HG03139 (cell line): ENCODE measurements at regions not wholly inside any gene's neighbourhood (a gene's known extent, or its start where the extent isn't known, plus 50 kb on each side); places are given as distances from the start of the nearest gene placed in this dataset.

Experiments used
- ATAC-seq: cut with Tn5 transposase; IDR thresholded peaks from one replicate; pipeline ENCODE4 v1.9.1; 2021; ENCODE audit not compliant: unreplicated experiment

DNA sequence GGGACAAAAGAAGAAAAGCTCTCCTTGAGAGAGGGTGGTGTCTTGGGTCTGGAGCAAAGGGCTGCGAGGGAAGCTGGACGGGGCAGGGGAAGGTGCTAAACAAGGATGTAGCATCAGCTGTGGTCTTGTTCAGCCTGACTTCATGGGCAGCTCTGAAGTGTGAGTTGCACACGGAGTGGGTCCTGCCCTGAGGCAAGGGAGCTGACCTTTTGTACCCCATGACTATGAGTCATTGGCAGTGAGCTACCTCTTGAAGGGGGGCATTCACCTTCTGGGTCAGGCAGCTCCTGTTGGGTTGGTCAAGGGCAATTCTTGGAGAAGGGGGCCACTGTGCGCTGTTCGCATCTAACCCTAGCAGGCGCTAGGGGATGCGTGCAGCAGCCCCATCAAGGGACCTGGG, 151.8 kb downstream of the SMIM20 start:
- no peak for ATAC-seq

GRCh38 chr4:26067035-26067434, 153.0 kb downstream of the SMIM20 start:
- no peak for ATAC-seq

- no peak for ATAC-seq
These were observed 155.2 kb downstream of the SMIM20 start for GRCh38 chr4:26069218-26069617.

DNA sequence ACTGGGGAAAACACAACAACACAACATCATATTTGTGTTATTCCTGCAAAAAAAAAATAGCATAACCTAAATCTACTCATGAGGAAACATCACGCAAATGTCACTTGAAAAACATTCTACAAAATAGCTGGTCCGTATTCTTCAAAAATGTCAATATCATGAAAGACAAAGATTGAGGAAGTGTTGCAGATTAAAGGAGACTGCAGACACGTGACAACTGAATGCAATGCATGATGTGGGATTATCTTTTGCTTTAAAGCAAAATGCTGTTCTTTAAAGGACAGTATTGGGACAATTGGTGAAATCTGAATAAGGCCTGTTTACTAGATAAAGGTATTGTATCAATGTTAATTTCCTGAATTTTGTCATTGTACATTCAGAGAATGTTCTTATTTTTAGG, 157.7 kb downstream of the SMIM20 start:
- no peak for ATAC-seq

DNA sequence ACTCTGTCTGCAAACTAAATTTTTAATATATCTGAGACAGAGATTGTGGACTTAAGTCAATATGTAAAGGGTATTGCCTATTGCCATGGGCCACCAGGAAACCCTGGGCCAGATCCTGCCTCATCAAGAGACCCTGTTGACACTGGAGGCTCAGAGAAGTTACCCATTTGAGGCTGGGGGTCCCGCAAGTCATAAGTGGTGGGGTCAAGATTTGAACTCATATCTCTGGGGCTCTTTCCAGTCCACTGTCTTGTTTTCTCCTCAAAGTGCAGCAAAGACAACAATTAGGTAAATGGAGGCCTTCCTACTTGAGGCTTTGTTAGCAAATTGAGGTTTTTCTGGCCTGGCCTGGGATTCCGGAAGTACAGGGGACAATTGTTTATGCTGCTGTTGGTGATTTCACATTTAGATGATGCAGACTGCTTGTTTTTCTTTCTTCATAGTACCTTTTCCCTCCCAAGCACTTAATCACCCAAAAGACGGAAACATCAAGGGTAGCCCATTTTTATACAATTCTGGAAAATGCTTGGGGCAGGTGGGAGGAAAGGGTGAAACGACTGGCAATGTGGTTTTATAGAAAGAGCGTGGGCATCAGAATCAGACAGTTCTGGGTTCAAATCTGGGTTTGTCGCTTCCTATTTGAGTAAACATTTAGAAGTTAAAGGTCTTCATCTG, 160.0 kb downstream of the SMIM20 start:
- no peak for ATAC-seq

GRCh38 chr4:26074712-26075430, 160.9 kb downstream of the SMIM20 start:
- peak; percentile 59 for ATAC-seq

DNA sequence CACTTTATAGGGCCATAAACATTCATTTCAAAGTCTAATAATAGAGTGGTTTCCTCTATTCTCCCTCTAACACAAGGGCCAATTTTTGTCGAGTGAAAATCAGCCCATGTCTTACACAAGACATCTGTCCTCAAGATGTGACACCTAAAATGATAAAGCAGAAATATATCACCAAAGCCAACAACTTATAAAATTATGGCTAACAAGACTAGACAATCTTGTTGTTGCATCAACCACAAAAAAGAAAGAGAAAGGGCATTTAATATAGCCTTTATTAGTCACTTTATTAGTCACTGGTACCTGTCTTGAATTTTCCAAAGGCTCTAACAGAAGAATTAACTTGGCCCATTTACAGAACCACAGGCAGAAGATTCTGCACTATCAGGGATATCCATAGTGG, 161.6 kb downstream of the SMIM20 start:
- ATAC-seq, result peak; percentile 2

GRCh38 chr4:26076000-26076587, 162.1 kb downstream of the SMIM20 start:
- peak; percentile 83 for ATAC-seq

- ATAC-seq, result no peak
These were observed 162.9 kb downstream of the SMIM20 start for GRCh38 chr4:26076896-26077295.

DNA sequence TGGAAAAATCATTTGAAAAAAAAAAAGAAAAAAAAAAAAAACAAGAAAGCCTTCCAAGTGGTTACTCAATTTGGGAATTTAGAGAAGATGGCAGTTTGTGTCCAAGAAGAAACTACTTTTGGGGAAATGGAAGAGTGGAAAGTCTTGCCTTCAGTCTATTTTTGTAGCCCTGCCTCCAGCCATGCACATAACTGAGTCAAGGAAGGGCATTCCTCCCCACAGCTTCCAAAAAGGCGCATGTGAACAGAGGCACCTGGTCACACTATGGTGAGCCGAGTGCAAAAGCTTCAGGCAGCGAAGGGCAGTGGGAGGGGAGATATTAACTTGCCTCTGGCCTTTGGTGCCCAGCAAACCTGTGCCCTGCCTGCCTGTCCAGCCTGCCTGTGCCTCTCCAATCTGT, 163.7 kb downstream of the SMIM20 start:
- ATAC-seq, result no peak

GRCh38 chr4:26080870-26081628, 167.0 kb downstream of the SMIM20 start:
- ATAC-seq, result no peak

DNA sequence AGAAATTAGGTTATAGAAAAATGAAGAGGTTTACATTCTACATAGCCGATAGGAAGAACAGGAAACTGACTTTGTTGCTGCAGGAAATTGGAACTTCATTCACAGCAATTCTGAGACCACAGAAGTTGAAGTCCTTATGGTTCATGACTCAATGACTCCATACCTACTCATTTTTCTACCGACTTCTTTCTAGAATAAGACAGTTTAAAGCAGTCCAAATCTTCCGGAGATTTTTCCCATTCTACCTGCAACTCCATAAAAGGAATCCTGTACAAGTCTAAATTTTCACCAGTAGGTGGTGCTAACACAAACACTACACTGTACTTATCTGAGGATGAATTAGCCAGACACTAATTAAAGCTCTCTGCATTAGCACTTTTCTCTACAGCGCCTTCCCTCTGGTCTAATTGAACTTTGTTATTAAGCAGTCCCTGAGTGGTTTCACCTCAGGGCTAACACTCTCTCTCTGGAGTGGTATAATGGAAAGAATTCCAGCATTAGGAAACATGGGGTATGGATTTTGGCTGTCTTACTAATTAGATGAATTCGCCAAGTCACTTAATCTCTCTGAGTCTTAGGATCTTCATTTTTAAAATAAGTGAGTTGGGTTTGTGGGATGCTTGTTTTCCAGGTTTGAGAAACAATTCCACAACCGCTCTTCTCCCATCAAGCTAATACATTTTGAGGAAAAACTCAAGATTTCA, 167.9 kb downstream of the SMIM20 start:
- no peak for ATAC-seq

DNA sequence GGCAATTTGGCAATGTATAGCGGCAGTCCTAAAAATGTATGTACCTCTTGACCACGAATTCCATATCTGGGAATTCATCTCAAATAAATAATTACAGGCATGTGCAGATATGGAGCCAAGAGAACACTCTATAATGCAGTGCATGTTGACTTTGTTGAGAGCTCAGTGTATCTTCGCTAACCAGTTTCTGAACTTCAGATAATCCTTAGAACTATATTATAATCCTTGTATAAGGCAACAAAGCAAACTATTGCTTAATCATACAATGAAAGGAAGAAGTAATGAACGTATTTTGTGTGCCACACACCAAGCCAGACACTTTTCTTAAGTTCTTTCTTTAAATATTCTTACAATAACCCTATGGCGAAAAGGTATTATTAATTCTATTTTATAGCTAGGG, 168.5 kb downstream of the SMIM20 start:
- no peak for ATAC-seq

GRCh38 chr4:26083987-26084386, 170.0 kb downstream of the SMIM20 start:
- ATAC-seq, result no peak

DNA sequence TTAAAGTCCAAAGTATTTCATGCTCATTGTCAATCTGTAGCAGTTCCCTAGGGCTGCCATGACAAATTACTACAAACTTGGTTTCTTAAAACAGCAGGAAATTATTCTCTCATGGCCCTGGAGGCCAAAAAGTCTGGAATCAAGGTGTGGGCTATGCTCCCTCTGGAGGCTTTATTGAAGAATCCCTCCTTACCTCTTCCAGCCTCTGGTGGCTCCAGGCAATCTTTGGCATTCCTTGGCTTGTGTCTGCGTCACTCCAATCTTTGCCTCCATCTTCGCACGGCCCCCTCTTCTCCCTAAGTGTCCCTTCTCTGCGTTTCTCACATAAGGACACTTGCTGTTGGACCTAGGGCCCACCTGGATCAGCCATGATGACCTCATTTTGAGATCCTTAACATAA, 170.4 kb downstream of the SMIM20 start:
- no peak for ATAC-seq

DNA sequence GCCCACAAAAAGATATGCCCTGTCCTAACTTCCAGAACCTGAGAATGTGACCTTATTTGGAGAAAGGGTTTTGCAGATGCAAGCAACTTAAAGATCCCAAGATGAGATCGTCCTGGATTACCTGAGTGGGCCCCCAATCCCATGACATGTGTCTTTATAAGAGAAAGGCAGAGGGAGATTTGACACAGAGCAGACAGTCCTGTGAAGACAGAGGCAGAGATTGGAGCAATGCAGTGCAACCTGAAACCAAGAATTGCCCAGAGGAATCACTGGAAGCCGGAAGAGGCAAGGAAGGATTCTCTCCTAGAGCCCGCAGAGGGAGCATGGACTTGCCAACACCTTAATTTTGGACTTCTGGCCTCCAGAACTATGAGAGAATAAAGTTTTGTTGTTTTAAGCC, 171.5 kb downstream of the SMIM20 start:
- ATAC-seq, result no peak

DNA sequence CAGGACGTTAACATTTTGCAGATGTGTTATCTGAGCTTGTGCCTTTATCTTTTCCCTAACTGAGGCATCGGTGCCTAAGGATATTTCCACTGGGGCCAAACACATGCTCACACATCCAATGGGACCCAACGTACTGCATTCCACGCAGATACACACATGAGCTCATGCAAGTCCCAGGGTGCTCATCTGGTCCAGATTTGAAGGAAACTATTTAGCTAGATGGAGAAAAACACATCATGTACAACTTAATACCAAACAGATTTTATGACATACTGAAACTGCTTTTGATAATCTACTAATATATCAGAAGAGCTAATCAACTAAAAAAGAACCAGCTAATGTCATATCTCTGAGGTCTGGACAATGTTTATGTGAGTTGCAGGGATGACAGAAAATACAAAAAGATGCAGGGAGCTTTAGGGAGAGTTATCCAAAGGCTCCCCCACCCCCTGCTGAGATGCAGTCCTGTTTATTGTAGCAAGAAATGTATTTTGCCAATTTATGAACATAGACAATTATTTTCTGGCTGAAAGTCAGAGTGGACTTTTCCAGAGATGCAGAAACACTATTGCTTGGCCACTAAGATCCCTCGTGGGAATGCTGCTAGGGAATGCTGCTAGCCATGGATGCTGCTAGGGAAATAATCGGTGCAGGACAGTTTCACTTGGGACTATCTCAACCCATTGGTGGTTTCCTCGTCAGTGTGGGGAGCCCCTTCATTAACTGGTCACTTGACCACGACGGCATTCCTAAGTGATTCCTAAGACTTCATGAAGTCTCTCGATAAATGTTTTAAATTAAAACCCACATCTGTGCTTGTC, 172.8 kb downstream of the SMIM20 start:
- no peak for ATAC-seq

DNA sequence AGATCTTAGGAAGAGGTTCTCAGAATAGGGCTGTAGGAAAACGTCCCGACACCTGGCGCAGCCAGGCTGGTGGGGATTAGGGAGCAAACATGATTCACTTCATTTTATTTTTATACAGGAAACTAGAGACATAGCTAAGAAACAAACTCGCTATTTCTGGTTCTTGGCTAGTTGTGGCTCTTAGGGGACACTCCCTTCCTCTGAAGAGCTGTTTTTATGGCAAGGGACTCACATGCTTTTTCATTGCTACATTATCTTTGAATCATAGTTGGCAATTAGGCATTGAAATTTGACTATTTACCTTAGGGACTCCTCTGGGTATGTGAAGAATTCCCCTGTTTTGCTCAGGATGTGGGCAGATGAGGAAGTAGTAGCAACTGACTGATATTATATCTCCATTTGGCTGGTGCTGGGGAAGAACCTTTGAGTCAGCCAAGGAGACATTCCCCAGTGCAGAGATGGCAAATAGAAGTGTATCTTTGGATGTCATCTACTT, 174.5 kb downstream of the SMIM20 start:
- ATAC-seq, result no peak

DNA sequence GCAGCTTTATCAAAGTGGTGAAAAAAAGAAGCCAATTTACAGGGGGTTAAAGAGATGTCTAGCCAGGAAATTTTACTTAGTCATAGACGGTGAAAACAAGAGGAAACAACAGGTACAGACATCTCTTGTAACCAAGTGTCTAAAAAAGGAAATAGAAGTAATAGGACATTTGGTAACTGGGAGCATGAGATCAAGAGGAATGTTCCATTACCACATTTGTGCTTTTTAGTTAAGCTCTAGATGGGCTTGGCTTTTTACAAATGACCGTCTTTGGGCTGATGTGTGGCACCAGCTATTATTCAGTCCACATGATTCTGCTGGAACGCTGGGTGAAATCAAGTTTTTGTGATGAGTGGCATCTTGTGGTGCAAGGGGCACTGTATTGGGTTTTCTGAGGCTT, 179.5 kb downstream of the SMIM20 start:
- no peak for ATAC-seq

DNA sequence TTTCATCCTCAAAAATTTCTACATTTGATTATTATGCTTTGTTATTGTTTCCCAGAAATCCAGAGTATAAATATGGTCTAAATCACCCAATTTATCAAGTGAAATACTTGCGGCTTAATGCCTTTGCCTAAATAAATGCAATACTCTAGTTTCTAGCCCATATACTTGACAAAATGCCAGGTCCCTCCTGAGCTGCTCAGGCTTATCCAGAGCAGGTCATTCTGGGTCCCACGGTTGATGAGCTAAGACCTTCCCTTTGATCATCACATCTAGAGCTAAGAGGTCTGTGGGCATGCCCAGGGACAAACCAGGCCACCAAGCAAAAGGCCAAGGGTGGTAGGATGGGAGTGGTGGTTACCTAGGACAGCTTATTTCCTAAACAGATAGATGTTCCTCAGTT, 180.1 kb downstream of the SMIM20 start:
- ATAC-seq, result no peak
